GM12891 (cell line): ENCODE measurements at regions not wholly inside any gene's neighbourhood (a gene's known extent, or its start where the extent isn't known, plus 50 kb on each side); places are given as distances from the start of the nearest gene placed in this dataset.

Experiments
- PAX5 ChIP-seq: IDR thresholded peaks from 2 replicates; pipeline ENCODE4 v1.6.1; 2011; ENCODE audit warnings: low read length, moderate library complexity, mild to moderate bottlenecking; ENCODE audit not compliant: insufficient read depth, severe bottlenecking
- POLR2A ChIP-seq: IDR thresholded peaks from 2 replicates; pipeline ENCODE4 v1.6.1; 2011; ENCODE audit warnings: low read depth, low read length, control low read depth
- POLR2AphosphoS5 ChIP-seq: IDR thresholded peaks from 2 replicates; pipeline ENCODE4 v1.6.1; 2011; ENCODE audit warnings: low read depth, low read length, control low read depth
- POU2F2 ChIP-seq: IDR thresholded peaks from 2 replicates; pipeline ENCODE4 v1.6.1; 2011; ENCODE audit warnings: low read depth, mild to moderate bottlenecking, control low read depth, low read length, moderate library complexity
- SPI1 ChIP-seq: IDR thresholded peaks from 2 replicates; pipeline ENCODE4 v1.6.1; 2011; ENCODE audit warnings: low read depth, low read length, control low read depth
- TAF1 ChIP-seq: IDR thresholded peaks from 2 replicates; pipeline ENCODE4 v1.6.1; 2011; ENCODE audit warnings: low read depth, low read length, control low read depth

DNA sequence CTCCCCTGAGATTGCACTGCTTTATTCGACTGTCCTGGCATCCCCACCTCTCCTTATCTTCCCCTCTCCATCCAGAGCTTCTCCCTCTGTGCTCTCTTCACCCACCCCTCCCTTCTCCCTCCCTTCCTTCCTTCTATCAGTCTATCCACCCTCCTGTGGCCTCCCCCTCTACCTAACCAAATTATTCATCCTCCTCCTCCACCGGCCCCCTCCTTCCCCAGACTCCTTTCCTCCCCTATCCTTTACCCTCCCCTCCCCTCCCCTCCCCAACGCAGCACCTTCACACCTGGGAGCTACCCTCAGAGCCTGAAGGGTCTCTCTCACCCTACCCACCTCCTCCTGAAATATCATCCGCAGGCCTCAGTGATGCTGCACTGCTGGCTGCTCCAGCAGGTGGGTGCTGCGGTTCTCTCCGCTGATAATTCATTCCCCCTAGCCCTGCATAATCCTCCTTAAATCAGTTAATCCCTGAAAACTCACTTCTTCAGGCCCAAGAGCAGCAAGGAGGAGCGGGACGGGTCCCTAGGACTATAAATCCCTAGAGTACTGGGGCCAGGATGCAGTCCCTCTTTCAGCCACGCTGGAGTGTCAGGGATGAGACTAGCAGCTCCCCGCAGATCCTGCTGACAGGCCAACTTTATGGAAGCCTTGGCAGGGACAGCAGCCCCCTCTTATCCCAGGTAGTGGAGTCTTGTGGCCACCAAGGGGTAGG lies 97.8 kb downstream of the PCDH1 start:
- TF ChIP-seq POLR2A (no peak), POLR2AphosphoS5 (no peak), SPI1 (no peak), POU2F2 (no peak), TAF1 (no peak), PAX5 (no peak)
